SK-N-MC (cell line): ENCODE measurements at regions not wholly inside any gene's neighbourhood (a gene's known extent, or its start where the extent isn't known, plus 50 kb on each side); places are given as distances from the start of the nearest gene placed in this dataset.
"Not testable (repeated sequence)": the region's sequence is repeated elsewhere in the genome, so short reads cannot be mapped to it uniquely, and the experiment has no call there.

Experiments used
- DNase-seq: peaks from one replicate; pipeline ENCODE4 v3.0.0-alpha.2; 2011; ENCODE audit warnings: low read depth, low spot score
- H3K27ac ChIP-seq: fragments of 200-600 bp; sonication (generic); 2 replicates; pipeline ENCODE4 v1.5.1; 2016; ENCODE audit warnings: mixed run types
- H3K36me3 ChIP-seq: fragments of 200-600 bp; sonication (generic); 2 replicates; pipeline ENCODE4 v1.6.1; 2017; ENCODE audit warnings: antibody characterized with exemption, low read length, mixed read lengths; ENCODE audit not compliant: insufficient read depth
- H3K4me3 ChIP-seq: fragments of 200-600 bp; sonication (generic); 2 replicates; pipeline ENCODE4 v1.5.1; 2016
- H3K9ac ChIP-seq: fragments of 200-600 bp; sonication (generic); 2 replicates; pipeline ENCODE4 v1.8.0; 2017; ENCODE audit warnings: mixed run types, mixed read lengths; ENCODE audit not compliant: insufficient read length
- H3K9me3 ChIP-seq: fragments of 200-600 bp; sonication (generic); 2 replicates; pipeline ENCODE4 v1.6.1; 2017; ENCODE audit warnings: low read depth, mild to moderate bottlenecking, antibody characterized with exemption, low read length, moderate library complexity, mixed read lengths
- EZH2 ChIP-seq: fragments of 200-600 bp; sonication (generic); IDR thresholded peaks from one replicate; pipeline ENCODE4 v1.6.1; 2017; ENCODE audit warnings: antibody characterized with exemption
- FOXP2 ChIP-seq: optimal IDR thresholded peaks from 2 replicates; pipeline ENCODE3; 2011; ENCODE audit warnings: mild to moderate bottlenecking, moderate library complexity; ENCODE audit not compliant: insufficient read depth; ENCODE audit errors: extremely low read length, control extremely low read depth
- POLR2AphosphoS5 ChIP-seq: IDR thresholded peaks from 2 replicates; pipeline ENCODE4 v1.6.1; 2012; ENCODE audit warnings: mild to moderate bottlenecking, low read depth, low read length, borderline replicate concordance

GRCh38 chr6:9025228-9025627, 589.9 kb upstream of the SLC35B3 start:
- peaks cover 3% of the 10 kb centered on the region; the same call in 1 of the 2 replicates for H3K9me3 ChIP-seq
- no peak overlapping the region for H3K9ac ChIP-seq
- no peak for DNase-seq
- no peak overlapping the region for H3K27ac ChIP-seq
- no peaks in the 10 kb centered on the region for H3K36me3 ChIP-seq
- H3K4me3 ChIP-seq = no peak overlapping the region
- TF ChIP-seq POLR2AphosphoS5 (no peak), FOXP2 (no peak), EZH2 (no peak)

- H3K4me3 ChIP-seq, DNase-seq: not testable (repeated sequence)
These were observed 588.9 kb upstream of the SLC35B3 start for GRCh38 chr6:9024246-9024645.

GRCh38 chr6:9020001-9020400, 584.7 kb upstream of the SLC35B3 start:
- no peak overlapping the region for H3K27ac ChIP-seq
- DNase-seq = no peak
- no peak for TF ChIP-seq POLR2AphosphoS5
- TF ChIP-seq EZH2 = no peak
- no peak for TF ChIP-seq FOXP2
- H3K9ac ChIP-seq = no peak overlapping the region
- no peaks in the 10 kb centered on the region for H3K9me3 ChIP-seq
- H3K36me3 ChIP-seq = no peaks in the 10 kb centered on the region
- H3K4me3 ChIP-seq = no peak overlapping the region

More at GRCh38 chr6:9024246-9024645, 588.9 kb upstream of the SLC35B3 start:
- H3K36me3 ChIP-seq, H3K9ac ChIP-seq, H3K9me3 ChIP-seq, H3K27ac ChIP-seq: not testable (repeated sequence)

GRCh38 chr6:9009931-9010330, 574.6 kb upstream of the SLC35B3 start:
- no peak for DNase-seq
- TF ChIP-seq EZH2 (no peak), FOXP2 (no peak)

DNA sequence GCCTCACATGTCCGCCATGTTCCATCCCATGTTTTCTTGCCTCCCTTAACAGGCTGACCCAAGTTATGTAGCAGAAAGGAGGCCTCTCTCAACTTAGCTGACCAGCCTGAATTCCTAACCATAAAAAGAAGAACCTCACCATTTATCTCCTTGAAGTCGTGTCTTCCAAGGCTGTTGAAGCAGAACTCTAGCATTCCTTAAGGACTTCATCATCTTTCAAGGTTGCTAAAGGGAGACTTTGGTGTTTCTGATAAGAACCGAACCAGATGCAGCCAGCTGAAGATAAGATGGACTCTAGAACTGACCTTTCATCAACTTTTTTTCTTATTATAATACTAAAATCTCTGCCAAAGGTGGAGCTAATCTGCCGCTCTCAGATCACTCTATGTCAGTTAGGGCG, 571.7 kb upstream of the SLC35B3 start:
- no peak for TF ChIP-seq EZH2
- TF ChIP-seq POLR2AphosphoS5 = no peak
- TF ChIP-seq FOXP2 = no peak
- Histone ChIP-seq H3K36me3 (no peaks in the 10 kb centered on the region), H3K4me3 (no peak overlapping the region), H3K9ac (no peak overlapping the region), H3K27ac (no peak overlapping the region), H3K9me3 (no peaks in the 10 kb centered on the region)
- DNase-seq = no peak

More at GRCh38 chr6:9009931-9010330, 574.6 kb upstream of the SLC35B3 start:
- Histone ChIP-seq H3K36me3 (no peaks in the 10 kb centered on the region), H3K4me3 (no peak overlapping the region), H3K27ac (no peak overlapping the region), H3K9ac (no peak overlapping the region), H3K9me3 (no peaks in the 10 kb centered on the region)

DNA sequence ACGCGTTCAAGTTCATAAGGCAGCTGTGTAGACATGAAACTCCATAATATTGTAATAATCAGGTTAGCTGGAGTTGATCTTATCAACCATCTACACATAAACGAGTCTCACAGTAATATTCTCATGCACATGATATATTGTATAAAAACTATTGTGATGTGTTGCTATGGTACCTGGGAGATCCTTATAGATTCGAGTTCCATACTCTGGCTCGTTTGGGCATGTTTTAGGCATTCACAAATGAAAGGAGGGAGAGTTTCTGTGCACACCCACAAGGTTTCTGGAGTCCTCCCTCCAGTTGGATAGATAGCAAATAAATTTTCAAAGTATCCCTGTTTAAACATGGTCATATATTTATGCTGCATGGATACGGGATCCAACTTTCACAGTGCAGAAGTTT, 567.5 kb upstream of the SLC35B3 start:
- DNase-seq = no peak
- Histone ChIP-seq H3K4me3 (no peak overlapping the region), H3K9me3 (no peaks in the 10 kb centered on the region), H3K9ac (no peak overlapping the region), H3K36me3 (no peaks in the 10 kb centered on the region), H3K27ac (no peak overlapping the region)
- no peak for TF ChIP-seq FOXP2
- TF ChIP-seq POLR2AphosphoS5 = no peak
- TF ChIP-seq EZH2 = no peak

DNA sequence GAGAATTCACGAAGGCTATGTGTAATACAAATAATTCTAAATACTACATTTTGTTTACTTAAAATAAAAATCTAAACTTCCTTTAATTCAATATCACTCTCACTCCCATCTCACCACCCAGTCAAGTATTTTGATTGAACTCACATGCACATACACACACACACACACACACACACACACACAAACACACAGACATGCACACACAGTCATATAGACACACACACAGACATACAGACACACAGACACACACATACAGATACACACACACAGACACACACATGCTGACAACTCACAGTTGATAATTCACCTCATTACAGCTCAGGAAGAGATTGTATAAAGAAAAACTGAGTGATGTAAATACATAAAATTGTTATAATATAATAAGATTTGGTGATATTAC, 559.8 kb upstream of the SLC35B3 start:
- no peak overlapping the region for H3K9ac ChIP-seq
- H3K4me3 ChIP-seq = no peak overlapping the region
- no peaks in the 10 kb centered on the region for H3K36me3 ChIP-seq
- H3K27ac ChIP-seq = no peak overlapping the region
- no peak for DNase-seq
- TF ChIP-seq EZH2 = no peak
- no peak for TF ChIP-seq FOXP2
- TF ChIP-seq POLR2AphosphoS5 = no peak
- no peaks in the 10 kb centered on the region for H3K9me3 ChIP-seq

DNA sequence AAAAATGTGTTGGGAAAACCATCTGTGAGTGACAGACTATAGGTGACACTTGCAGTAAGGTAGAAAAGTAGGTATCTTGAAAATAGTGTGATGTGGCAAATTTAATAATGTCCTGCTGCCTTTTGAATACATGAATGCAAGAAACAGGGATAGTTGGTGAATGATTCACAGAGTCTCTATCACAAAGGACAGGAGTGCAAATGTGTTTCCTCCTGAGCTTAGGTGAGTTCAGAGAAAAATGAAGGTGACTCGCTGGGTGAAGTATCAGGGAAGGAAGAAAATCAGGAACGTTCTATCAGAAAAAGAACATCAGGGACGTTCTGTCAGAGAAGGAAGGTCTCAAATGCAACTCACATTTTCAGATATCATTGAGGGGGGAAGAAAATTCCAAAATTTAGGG, 557.8 kb upstream of the SLC35B3 start:
- H3K36me3 ChIP-seq = no peaks in the 10 kb centered on the region

GRCh38 chr6:8991844-8992243, 556.5 kb upstream of the SLC35B3 start:
- no peak overlapping the region for H3K27ac ChIP-seq
- TF ChIP-seq EZH2 (no peak), POLR2AphosphoS5 (no peak), FOXP2 (no peak)
- H3K9me3 ChIP-seq = no peaks in the 10 kb centered on the region

More for the DNA sequence above, 557.8 kb upstream of the SLC35B3 start:
- no peak for DNase-seq
- Histone ChIP-seq H3K27ac (no peak overlapping the region), H3K9me3 (no peaks in the 10 kb centered on the region), H3K9ac (no peak overlapping the region), H3K4me3 (no peak overlapping the region)
- TF ChIP-seq POLR2AphosphoS5 (no peak), FOXP2 (no peak)

More at GRCh38 chr6:8991844-8992243, 556.5 kb upstream of the SLC35B3 start:
- no peaks in the 10 kb centered on the region for H3K36me3 ChIP-seq
- no peak overlapping the region for H3K9ac ChIP-seq
- DNase-seq = no peak
- H3K4me3 ChIP-seq = no peak overlapping the region
